Lung (tissue), 11 donors: ENCODE measurements at regions not wholly inside any gene's neighbourhood (a gene's known extent, or its start where the extent isn't known, plus 50 kb on each side); places are given as distances from the start of the nearest gene placed in this dataset.

Source experiments
- ATAC-seq: fragments of 200-7000 bp; cut with Tn5 transposase; one replicate; pipeline ENCODE4 v1.9.1; 2020; ENCODE audit warnings: moderate number of reproducible peaks; ENCODE audit not compliant: insufficient read depth, low FRiP score
- DNase-seq, 3 donors: peaks; one replicate each; pipeline ENCODE4 v3.0.0-alpha.2; 2013 to 2017
- H3K27ac ChIP-seq, 2 donors: one replicate each; pipeline ENCODE4 v1.5.1; 2013; ENCODE audit warnings: mild to moderate bottlenecking in 2 of 2, moderate library complexity in 2 of 2, control low read depth in 1 of 2, inconsistent platforms in 1 of 2, low read depth in 1 of 2, low read length in 1 of 2
- H3K27me3 ChIP-seq, 3 donors: one replicate each; pipeline ENCODE4 v1.5.1; 2013; ENCODE audit warnings: low read length in 2 of 3; ENCODE audit not compliant: control insufficient read depth in 3 of 3, insufficient read depth in 3 of 3
- H3K36me3 ChIP-seq, 4 donors: one replicate each; pipeline ENCODE4 v1.5.1; 2013; ENCODE audit warnings: low read length in 4 of 4, mild to moderate bottlenecking in 1 of 4, moderate library complexity in 1 of 4; ENCODE audit not compliant: control insufficient read depth in 4 of 4, insufficient read depth in 4 of 4
- H3K4me1 ChIP-seq, 5 donors: one replicate each; pipeline ENCODE4 v1.5.1; 2013; ENCODE audit warnings: low read length in 5 of 5, mild to moderate bottlenecking in 2 of 5, moderate library complexity in 1 of 5; ENCODE audit not compliant: control insufficient read depth in 5 of 5, insufficient read depth in 5 of 5
- H3K4me3 ChIP-seq: one replicate; pipeline ENCODE4 v1.5.1; 2013; ENCODE audit warnings: mild to moderate bottlenecking, control low read depth, moderate library complexity
- H3K9ac ChIP-seq, 2 donors: one replicate each; pipeline ENCODE4 v1.5.1; 2013; ENCODE audit warnings: low read length in 2 of 2, control low read depth in 1 of 2; ENCODE audit not compliant: insufficient read depth in 1 of 2
- H3K9me3 ChIP-seq, 4 donors: one replicate each; pipeline ENCODE4 v1.5.1; 2013; ENCODE audit warnings: low read length in 3 of 4, mild to moderate bottlenecking in 1 of 4, moderate library complexity in 1 of 4; ENCODE audit not compliant: control insufficient read depth in 4 of 4, insufficient read depth in 3 of 4
- CTCF ChIP-seq: IDR thresholded peaks from 2 replicates; pipeline ENCODE4 v1.5.1; 2012; ENCODE audit warnings: mild to moderate bottlenecking; ENCODE audit errors: control extremely low read depth, extremely low read depth
- WGBS, 2 donors: extraction: QIAGEN DNeasy Blood & Tissue Kit; methylation state at CpG; one replicate each; pipeline ENCODE4 v1.1.7; 2013; 5-methylcytosine and 5-hydroxymethylcytosine counted together
- donor health status: control.
- donor health status: control.
- donor health status: Bipolar disorder and iron deficiency.
- donor health status: healthy.
- donor health status: DM: yes; HTN: yes; CAD: no.

DNA sequence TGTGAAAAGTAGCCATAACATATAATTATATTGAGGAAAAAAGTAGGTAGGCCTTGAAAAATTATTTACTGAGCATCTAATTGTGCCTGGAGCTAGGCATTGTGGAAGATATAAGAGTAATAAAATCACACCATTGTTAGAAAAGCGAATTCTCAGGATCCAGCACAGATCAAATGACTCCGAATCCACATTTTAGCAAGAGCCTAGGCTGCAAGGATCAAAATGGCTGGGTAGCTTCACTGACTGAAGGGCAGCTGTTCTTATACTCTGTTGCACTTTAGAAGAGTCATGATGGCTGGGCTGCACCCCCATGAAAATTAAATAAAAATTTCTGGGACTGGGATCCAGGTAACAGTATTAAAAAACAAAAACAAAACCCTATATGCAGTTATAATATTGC lies 67.6 kb upstream of the HMCN1 start:
- Histone ChIP-seq H3K27me3 (no peaks in the 10 kb centered on the region), H3K4me3 (no peak overlapping the region), H3K36me3 (no peaks in the 10 kb centered on the region), H3K9ac (no peak overlapping the region), H3K27ac (no peak overlapping the region), H3K9me3 (no peaks in the 10 kb centered on the region), H3K4me1 (peaks cover 0 to 2% (median 0%) of the 10 kb centered on the region in 5 donors)
- 96 to 97% methylated on average over 2 of the region's 2 CpGs for WGBS, 2 donors
- no peak for ATAC-seq
- TF ChIP-seq CTCF = no peak
- no peak for DNase-seq

GRCh38 chr1:185663771-185664296 lies 70.4 kb upstream of the HMCN1 start:
- ATAC-seq (no peak), DNase-seq (no peak)
- TF ChIP-seq CTCF = no peak
- Histone ChIP-seq H3K27ac (no peak overlapping the region), H3K27me3 (no peaks in the 10 kb centered on the region), H3K4me1 (peaks cover 0 to 2% (median 0%) of the 10 kb centered on the region in 5 donors), H3K36me3 (no peaks in the 10 kb centered on the region), H3K9ac (no peak overlapping the region), H3K9me3 (no peaks in the 10 kb centered on the region), H3K4me3 (no peak overlapping the region)
- WGBS, 2 donors = 18 to 33% methylated on average over 1 of the region's 1 CpG

- WGBS, 2 donors = 75 to 93% methylated on average over 1 of the region's 1 CpG
- DNase-seq = no peak
Measured at GRCh38 chr1:185663332-185663731, 70.9 kb upstream of the HMCN1 start.

More at GRCh38 chr1:185663332-185663731, 70.9 kb upstream of the HMCN1 start:
- no peak overlapping the region for H3K27ac ChIP-seq
- H3K36me3 ChIP-seq = no peaks in the 10 kb centered on the region
- peaks cover 0 to under 1% (median 0%) of the 10 kb centered on the region in 5 donors for H3K4me1 ChIP-seq
- no peak for ATAC-seq
- no peaks in the 10 kb centered on the region for H3K9me3 ChIP-seq
- H3K4me3 ChIP-seq = no peak overlapping the region
- no peak overlapping the region for H3K9ac ChIP-seq
- H3K27me3 ChIP-seq = no peaks in the 10 kb centered on the region
- TF ChIP-seq CTCF = no peak
